ENCODE measurements at regions not wholly inside any gene's neighbourhood (a gene's known extent, or its start where the extent isn't known, plus 50 kb on each side); places are given as distances from the start of the nearest gene placed in this dataset.
"Not testable (repeated sequence)": the region's sequence is repeated elsewhere in the genome, so short reads cannot be mapped to it uniquely, and the experiment has no call there.

GRCh38 chr21:27317601-27318000 is 350.7 kb upstream of the ADAMTS5 start:
- TF ChIP-seq CTCF (IDR thresholded peaks at IDR 0.05; ENCODE audit: insufficient read depth, low read length, poor library complexity, severe bottlenecking); EZH2phosphoT487 (conservative IDR thresholded peaks at IDR 0.05; ENCODE audit: low read length): not testable (repeated sequence)
